Hepatocyte (in vitro differentiated cells): ENCODE measurements at regions not wholly inside any gene's neighbourhood (a gene's known extent, or its start where the extent isn't known, plus 50 kb on each side); places are given as distances from the start of the nearest gene placed in this dataset.

Source experiments
- DNase-seq: peaks from one replicate; pipeline ENCODE4 v3.0.0-alpha.2; 2016; ENCODE audit warnings: low spot score
- H2AFZ ChIP-seq: fragments of 200-600 bp; sonication (generic); 2 replicates; pipeline ENCODE4 v1.6.0; 2016; ENCODE audit warnings: antibody characterized with exemption, mild to moderate bottlenecking
- H3K27ac ChIP-seq: fragments of 200-600 bp; sonication (generic); 2 replicates; pipeline ENCODE4 v1.5.1; 2016; ENCODE audit warnings: mild to moderate bottlenecking
- H3K27me3 ChIP-seq: fragments of 200-600 bp; sonication (generic); 2 replicates; pipeline ENCODE4 v1.6.1; 2016
- H3K36me3 ChIP-seq: fragments of 200-600 bp; sonication (generic); replicated peaks from 2 replicates; pipeline ENCODE4 v1.5.1; 2016; ENCODE audit warnings: low read depth; ENCODE audit not compliant: insufficient read depth
- H3K4me1 ChIP-seq: fragments of 200-600 bp; sonication (generic); 2 replicates; pipeline ENCODE4 v1.5.1; 2016; ENCODE audit warnings: mild to moderate bottlenecking, moderate library complexity; ENCODE audit not compliant: insufficient read depth
- H3K4me2 ChIP-seq: fragments of 200-600 bp; sonication (generic); 2 replicates; pipeline ENCODE4 v1.6.0; 2016
- H3K4me3 ChIP-seq: fragments of 200-600 bp; sonication (generic); 2 replicates; pipeline ENCODE4 v1.5.1; 2016; ENCODE audit warnings: mild to moderate bottlenecking
- H3K79me2 ChIP-seq: fragments of 200-600 bp; sonication (generic); 2 replicates; pipeline ENCODE4 v1.6.0; 2017; ENCODE audit warnings: mild to moderate bottlenecking
- H3K9me2 ChIP-seq: fragments of 200-600 bp; sonication (generic); replicated peaks from 2 replicates; pipeline ENCODE4 v1.6.0; 2017; ENCODE audit warnings: mild to moderate bottlenecking; ENCODE audit not compliant: insufficient read depth
- H3K9me3 ChIP-seq: fragments of 200-600 bp; sonication (generic); 2 replicates; pipeline ENCODE4 v1.5.1; 2016; ENCODE audit warnings: low read depth, mild to moderate bottlenecking
- H4K20me1 ChIP-seq: fragments of 200-600 bp; sonication (generic); 2 replicates; pipeline ENCODE4 v1.6.0; 2016; ENCODE audit warnings: mild to moderate bottlenecking; ENCODE audit not compliant: insufficient read depth, poor library complexity, severe bottlenecking
- EZH2 ChIP-seq: fragments of 200-600 bp; sonication (generic); IDR thresholded peaks from 2 replicates; pipeline ENCODE4 v1.6.1; 2016; ENCODE audit warnings: antibody characterized with exemption, mild to moderate bottlenecking, borderline replicate concordance
- EZH2phosphoT487 ChIP-seq: fragments of 200-600 bp; sonication (generic); IDR thresholded peaks from one replicate; pipeline ENCODE4 v1.6.1; 2018; ENCODE audit warnings: antibody characterized with exemption, mild to moderate bottlenecking, low read depth, moderate library complexity; ENCODE audit not compliant: unreplicated experiment, severe bottlenecking
- WGBS: methylation state at CpG from one replicate; pipeline ENCODE4 v1.1.6; 2016; ENCODE audit warnings: low lambda C conversion rate; ENCODE audit errors: missing lambda C conversion rate; 5-methylcytosine and 5-hydroxymethylcytosine counted together
- TF ChIP-seq, protein P1 (sequence below): fragments of 200-600 bp; sonication (generic); IDR thresholded peaks from 2 replicates; pipeline ENCODE4 v1.5.1; 2016; ENCODE audit warnings: antibody characterized with exemption, mild to moderate bottlenecking; ENCODE audit not compliant: poor library complexity

DNA sequence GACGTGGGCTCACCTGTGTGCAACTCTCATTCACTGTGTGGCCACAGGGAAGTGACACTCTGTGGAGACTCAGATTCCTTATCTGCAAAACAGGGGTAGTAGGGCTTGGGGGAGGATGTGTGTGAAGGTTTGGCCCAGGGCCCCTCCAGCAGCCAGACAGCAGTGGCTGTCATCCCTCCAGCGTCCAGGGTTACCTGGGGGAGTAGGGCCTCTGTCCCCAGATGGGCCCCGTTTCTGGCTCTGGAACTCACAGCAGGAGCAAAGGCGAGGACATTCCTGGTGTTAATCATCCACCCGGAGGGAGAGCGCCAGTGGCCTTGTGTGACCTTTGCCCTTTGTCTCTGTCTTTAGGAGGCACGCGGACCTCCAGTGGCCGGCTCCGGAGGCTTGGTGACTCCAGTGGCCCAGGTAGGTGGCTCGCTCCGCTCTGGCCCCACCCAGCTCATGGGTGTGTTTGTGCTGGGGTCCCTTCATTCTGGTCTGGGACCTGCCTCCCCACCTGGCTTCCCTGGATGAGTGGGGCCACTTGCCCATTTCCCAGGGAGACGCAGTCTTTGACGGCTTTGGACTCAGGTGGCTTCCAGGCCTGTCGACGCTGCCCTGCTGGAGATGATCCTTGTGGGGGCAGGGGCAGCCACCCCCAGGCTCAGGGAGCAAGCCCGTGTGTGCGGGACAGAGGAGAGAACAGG, 166.2 kb downstream of the SEC14L1 start:
- 63% methylated on average over 18 of the region's 18 CpGs for WGBS
- H3K27ac ChIP-seq, result peak overlapping the region; percentile 85
- H3K27me3 ChIP-seq, result no peaks in the 10 kb centered on the region
- peak overlapping the region; percentile 49 for H3K4me2 ChIP-seq
- no peaks in the 10 kb centered on the region for H3K9me2 ChIP-seq
- H3K79me2 ChIP-seq, result peaks cover 84% of the 10 kb centered on the region
- no peaks in the 10 kb centered on the region for H4K20me1 ChIP-seq
- H3K4me3 ChIP-seq, result no peak overlapping the region
- peaks cover 63% of the 10 kb centered on the region for H3K4me1 ChIP-seq
- no peaks in the 10 kb centered on the region for H3K9me3 ChIP-seq
- no peak overlapping the region for H2AFZ ChIP-seq
- no peaks in the 10 kb centered on the region for H3K36me3 ChIP-seq
- peak; percentile 80 for DNase-seq
- TF ChIP-seq, protein P1, sequence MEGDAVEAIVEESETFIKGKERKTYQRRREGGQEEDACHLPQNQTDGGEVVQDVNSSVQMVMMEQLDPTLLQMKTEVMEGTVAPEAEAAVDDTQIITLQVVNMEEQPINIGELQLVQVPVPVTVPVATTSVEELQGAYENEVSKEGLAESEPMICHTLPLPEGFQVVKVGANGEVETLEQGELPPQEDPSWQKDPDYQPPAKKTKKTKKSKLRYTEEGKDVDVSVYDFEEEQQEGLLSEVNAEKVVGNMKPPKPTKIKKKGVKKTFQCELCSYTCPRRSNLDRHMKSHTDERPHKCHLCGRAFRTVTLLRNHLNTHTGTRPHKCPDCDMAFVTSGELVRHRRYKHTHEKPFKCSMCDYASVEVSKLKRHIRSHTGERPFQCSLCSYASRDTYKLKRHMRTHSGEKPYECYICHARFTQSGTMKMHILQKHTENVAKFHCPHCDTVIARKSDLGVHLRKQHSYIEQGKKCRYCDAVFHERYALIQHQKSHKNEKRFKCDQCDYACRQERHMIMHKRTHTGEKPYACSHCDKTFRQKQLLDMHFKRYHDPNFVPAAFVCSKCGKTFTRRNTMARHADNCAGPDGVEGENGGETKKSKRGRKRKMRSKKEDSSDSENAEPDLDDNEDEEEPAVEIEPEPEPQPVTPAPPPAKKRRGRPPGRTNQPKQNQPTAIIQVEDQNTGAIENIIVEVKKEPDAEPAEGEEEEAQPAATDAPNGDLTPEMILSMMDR, result no peak
- TF ChIP-seq EZH2phosphoT487 (no peak), EZH2 (no peak)

DNA sequence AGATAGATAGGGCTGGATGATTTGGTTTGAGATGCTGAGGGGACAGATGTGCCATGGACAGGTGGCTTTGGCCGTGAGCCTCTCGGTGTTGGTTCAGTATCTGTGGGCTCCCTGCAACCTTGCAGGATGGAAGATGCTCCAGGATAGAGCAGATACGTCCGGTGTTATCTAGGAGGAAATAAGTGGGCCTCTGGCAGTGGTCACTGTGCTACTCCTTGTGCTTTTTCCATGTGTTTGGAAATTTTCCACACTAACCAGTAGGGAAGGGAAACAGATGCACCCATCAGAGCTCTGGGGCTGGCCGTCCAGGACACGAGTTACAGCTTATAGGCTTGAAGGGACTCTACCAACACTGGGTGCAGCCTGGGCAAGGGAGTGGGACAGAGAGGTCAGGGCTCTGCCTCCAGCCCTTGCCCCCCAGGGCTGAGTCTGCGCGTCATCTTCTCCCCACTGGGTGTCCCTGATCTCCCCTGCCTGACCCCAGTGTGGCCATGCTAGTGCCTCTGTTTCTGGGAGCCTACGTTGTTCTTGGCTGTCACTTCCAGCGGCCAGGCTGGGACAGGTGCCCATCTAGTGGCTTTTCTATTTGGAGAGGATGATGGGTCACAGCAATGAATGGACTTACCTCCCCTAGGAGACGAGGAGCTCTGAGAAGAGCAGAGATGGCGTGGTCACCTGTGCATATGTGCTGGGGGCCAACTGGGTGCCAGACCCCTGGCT, 166.9 kb downstream of the SEC14L1 start:
- Histone ChIP-seq H3K4me2 (peak overlapping the region; percentile 49), H3K27ac (peak overlapping the region; percentile 85), H3K36me3 (no peaks in the 10 kb centered on the region)

DNA sequence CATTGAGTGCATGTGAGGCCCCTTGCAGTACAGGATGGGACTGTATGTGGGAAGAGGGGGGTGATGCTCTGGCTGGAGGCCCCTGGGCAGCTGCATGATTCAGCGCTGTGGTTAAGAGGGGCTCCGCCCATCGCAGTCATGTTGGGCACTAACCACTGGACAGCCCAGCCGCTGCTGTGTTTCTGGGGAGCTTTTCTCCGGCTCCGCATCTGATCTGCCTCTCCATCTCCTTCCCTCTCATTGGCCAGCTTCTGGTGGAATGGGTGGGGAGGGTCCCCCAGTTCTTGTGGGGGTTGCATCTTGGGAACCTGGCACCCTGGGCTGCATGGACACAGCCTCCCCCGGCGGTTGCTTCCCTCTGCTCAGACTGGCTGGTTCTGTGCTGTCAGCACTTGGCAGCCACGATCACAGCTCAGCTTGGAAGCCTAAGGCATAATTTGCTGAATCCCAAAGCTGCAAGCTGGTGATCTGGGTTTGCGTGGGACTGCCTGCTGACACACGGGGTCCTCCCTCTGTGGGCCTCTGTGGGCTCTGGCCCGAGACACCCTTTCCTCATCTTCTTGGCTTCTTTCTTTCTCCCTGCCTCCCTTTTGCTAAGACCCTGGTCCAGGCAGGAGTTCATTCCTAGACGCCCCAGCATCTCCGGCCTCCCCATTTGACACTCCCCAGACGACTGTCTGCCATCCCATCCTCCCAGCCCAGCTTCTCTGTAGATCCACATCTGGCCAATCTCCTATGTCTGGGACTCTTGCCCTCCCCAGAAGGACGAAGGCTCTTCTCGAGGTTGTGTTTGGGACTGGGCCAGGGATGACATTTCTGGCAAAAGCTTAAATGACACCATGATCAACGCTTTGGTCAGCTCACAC, 168.3 kb downstream of the SEC14L1 start:
- H3K79me2 ChIP-seq, result peaks cover 77% of the 10 kb centered on the region
- peak; percentile 64 for DNase-seq
- H3K9me2 ChIP-seq, result no peaks in the 10 kb centered on the region
- H3K4me1 ChIP-seq, result peaks cover 76% of the 10 kb centered on the region
- no peaks in the 10 kb centered on the region for H3K27me3 ChIP-seq
- TF ChIP-seq EZH2, result no peak
- WGBS, result 66% methylated on average over 18 of the region's 18 CpGs
- peak overlapping the region; percentile 50 for H3K4me2 ChIP-seq
- no peaks in the 10 kb centered on the region for H4K20me1 ChIP-seq
- no peak overlapping the region for H2AFZ ChIP-seq
- H3K4me3 ChIP-seq, result no peak overlapping the region
- no peaks in the 10 kb centered on the region for H3K36me3 ChIP-seq
- H3K9me3 ChIP-seq, result no peaks in the 10 kb centered on the region
- H3K27ac ChIP-seq, result peak overlapping the region; percentile 85

More for the DNA sequence above, 166.9 kb downstream of the SEC14L1 start:
- Histone ChIP-seq H3K79me2 (peaks cover 85% of the 10 kb centered on the region), H3K4me1 (peaks cover 68% of the 10 kb centered on the region), H3K9me3 (no peaks in the 10 kb centered on the region), H3K4me3 (no peak overlapping the region), H3K27me3 (no peaks in the 10 kb centered on the region), H3K9me2 (no peaks in the 10 kb centered on the region), H4K20me1 (no peaks in the 10 kb centered on the region), H2AFZ (no peak overlapping the region)
- TF ChIP-seq EZH2phosphoT487 (no peak), EZH2 (no peak)
- TF ChIP-seq, protein P1, result no peak
- DNase-seq, result no peak
- 85% methylated on average over 12 of the region's 12 CpGs for WGBS
